VCaP (cell line): ENCODE measurements at regions not wholly inside any gene's neighbourhood (a gene's known extent, or its start where the extent isn't known, plus 50 kb on each side); places are given as distances from the start of the nearest gene placed in this dataset.

Source experiments
- H3K27ac ChIP-seq: fragments of 450-650 bp; 2 replicates; pipeline ENCODE4 v1.5.1; 2017
- TF ChIP-seq, protein P1 (sequence below): fragments of 450-650 bp; conservative IDR thresholded peaks from 2 replicates; pipeline ENCODE4 v1.5.1; 2017; ENCODE audit warnings: mild to moderate bottlenecking, moderate library complexity

DNA sequence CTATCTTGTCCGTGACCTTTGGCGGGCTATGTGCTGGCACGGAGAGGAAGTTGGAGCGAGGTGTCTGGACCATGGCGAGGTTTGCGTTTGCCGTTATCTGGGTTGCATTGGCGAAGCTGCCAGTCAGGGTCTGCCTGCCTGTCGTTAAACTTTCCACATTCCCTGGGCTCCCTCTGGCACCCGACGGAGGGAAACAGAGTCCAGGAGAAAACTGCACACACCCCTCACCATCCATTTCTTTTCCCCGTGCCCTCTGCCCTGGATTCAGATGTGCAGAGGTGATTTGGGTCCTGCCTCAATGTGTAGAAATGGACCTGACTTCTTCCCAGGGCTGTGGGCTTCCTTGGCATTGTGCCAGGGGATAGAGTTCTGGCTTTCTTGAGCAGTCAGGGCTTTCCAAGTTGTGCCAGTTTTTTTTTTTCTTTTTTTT, 142.4 kb downstream of the URI1 start:
- H3K27ac ChIP-seq = peak overlapping the region; percentile 84
- TF ChIP-seq, protein P1, sequence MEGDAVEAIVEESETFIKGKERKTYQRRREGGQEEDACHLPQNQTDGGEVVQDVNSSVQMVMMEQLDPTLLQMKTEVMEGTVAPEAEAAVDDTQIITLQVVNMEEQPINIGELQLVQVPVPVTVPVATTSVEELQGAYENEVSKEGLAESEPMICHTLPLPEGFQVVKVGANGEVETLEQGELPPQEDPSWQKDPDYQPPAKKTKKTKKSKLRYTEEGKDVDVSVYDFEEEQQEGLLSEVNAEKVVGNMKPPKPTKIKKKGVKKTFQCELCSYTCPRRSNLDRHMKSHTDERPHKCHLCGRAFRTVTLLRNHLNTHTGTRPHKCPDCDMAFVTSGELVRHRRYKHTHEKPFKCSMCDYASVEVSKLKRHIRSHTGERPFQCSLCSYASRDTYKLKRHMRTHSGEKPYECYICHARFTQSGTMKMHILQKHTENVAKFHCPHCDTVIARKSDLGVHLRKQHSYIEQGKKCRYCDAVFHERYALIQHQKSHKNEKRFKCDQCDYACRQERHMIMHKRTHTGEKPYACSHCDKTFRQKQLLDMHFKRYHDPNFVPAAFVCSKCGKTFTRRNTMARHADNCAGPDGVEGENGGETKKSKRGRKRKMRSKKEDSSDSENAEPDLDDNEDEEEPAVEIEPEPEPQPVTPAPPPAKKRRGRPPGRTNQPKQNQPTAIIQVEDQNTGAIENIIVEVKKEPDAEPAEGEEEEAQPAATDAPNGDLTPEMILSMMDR = no peak

DNA sequence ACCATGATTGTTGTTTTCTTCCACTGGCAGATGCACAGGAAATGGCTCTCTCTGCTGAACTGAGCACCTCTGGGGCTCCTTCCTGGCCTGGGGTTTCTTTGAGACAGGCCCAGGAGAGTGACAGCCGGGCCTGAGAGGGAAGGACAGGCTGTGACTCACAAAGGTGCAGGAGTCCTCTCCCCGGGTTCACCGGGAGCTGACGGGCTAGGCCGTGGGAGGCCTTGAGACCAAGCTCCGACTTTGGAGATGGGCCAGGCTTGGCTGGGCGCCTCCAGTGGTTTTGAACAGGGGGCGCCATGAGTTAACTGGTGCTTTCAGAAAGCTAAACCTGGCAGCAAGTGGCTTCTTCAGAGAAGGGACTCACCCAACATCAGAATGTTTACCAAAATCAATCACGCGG, 143.4 kb downstream of the URI1 start:
- TF ChIP-seq, protein P1 = no peak
- peak overlapping the region; percentile 84 for H3K27ac ChIP-seq

DNA sequence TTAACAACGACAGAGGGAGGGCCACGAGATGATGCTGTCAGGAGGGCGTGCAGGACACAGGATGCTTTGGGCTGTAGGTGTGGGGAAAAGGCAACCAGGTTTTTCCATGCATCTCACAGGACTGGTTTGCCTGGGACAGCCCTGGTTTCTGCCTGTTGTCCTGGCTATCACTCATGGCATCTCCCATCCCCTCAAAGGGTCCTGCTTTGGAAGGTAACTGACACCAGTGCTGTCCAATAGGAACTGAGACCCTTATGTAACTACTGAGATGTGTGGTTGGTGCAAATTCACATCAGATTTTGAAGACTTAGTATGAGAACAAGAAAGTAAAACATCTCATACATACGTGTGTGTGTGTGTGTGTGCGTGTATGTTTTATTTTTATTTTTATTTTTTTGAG, 144.2 kb downstream of the URI1 start:
- TF ChIP-seq, protein P1 = no peak
- H3K27ac ChIP-seq = peak overlapping the region; percentile 84

DNA sequence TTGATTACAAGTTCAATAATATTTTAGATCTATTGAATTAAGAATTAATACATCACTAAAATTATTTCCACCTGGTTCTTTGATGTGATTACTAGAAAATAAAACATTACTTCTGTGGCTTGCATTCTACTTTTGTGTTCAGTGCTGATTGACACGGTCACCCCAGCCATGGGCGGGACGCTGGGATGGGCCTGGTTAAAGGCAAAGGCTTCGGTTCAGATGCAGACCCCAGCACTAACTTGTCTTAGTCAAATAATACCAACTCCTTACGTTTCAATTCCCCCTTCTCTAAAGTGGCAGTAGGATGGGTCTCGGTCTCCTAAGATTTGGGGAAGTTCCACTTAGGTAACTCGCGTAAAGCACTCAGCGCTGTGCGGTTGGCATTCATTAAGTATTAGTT, 144.9 kb downstream of the URI1 start:
- H3K27ac ChIP-seq = peak overlapping the region; percentile 84
- TF ChIP-seq, protein P1 = no peak

DNA sequence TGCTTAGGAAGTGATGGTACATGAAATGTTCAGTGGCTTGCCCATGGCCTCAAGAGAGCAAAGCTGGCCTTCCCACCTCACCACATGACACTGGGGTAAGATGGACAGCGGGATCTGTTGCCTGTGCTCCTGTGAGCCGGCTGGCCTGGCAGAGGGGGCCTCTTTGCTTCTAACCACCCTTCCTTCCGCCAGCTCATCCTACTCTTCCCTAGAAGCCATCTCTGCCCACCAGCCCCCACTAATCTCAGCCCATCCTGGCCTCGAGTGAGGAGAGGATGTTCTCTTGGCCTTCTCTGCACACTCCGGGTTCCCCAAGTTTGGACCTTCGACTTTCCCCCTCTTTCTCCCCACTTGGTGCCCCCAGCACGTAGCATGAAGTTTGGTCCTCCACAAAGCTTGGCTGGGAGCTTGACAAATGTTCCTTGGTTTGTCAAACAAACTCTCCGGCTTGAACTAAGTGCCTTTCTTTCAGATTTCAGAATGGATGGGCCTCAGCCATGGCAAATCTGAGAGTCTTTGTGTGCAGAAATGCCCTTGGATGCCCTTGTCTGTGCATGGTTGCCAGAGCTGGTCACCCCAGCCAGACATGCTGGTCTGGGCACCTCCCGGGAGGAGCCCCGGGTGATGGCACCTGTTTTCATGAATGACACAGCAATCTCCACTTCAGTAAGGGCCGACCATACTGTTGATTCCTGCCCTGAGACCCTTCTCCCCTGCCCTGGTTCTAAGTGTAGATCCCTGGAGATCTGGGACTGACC, 145.5 kb downstream of the URI1 start:
- peak overlapping the region; percentile 84 for H3K27ac ChIP-seq
- TF ChIP-seq, protein P1 = no peak

DNA sequence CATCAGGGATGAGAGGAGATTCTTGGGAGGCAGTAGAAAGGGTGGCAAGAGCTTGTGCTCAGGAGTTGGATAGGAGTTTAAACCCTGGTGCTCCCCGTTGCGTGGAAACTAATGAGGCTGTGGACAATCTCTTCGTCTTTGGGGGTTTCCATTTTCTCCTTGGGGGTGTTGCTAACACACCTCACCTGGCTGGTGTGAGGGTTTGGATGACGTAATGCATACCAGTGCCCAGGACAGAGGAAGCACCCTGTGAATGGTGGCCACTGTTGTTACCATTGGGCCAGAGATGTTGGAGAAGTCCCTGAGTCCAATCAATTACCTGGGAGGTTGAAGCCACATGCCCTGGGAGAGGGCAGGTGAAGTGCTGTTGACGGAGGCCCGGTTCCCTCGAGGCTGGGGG, 146.5 kb downstream of the URI1 start:
- TF ChIP-seq, protein P1 = no peak
- H3K27ac ChIP-seq = peak overlapping the region; percentile 84; the same call in 1 of the 2 replicates

DNA sequence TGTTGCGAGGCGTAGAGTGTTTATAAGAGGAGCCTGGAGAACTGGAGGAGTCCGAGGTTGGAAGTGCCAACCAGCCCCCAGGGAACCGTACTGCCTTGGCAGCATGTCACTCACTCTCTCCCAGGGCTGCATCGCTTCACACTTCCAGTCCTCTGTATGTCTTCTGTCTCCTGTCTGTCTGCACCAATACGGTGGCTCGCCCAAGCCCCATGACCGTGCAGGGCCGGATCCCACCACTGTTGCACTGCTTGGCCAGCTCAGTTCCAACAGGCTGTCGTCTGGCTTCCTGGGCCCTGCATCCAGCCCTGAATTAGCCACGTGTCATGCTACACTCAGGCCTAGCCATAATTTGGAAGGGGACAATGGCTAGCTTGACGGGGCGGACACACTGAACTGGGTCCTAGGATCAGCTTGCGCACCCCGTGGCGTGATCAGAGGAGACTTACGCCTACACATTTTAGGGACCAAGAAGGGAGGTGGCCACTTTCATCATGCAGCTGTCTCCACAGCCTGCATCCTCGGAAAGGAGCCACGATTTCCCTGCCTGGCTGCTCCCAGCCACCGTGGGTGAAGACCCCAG, 147.1 kb downstream of the URI1 start:
- TF ChIP-seq, protein P1 = no peak
- peak overlapping the region; percentile 84; the same call in 1 of the 2 replicates for H3K27ac ChIP-seq
